Ovary (tissue), 7 donors: ENCODE measurements at regions not wholly inside any gene's neighbourhood (a gene's known extent, or its start where the extent isn't known, plus 50 kb on each side); places are given as distances from the start of the nearest gene placed in this dataset.

Experiments
- DNase-seq, 5 donors: peaks; one replicate each; pipeline ENCODE4 v3.0.0-alpha.2; 2019 to 2020
- H3K27ac ChIP-seq, 2 donors: fragments of 200-600 bp; one replicate each; pipeline versions ENCODE4 v1.5.1 to v1.8.0; 2019 to 2022
- H3K27me3 ChIP-seq: fragments of 200-600 bp; one replicate; pipeline ENCODE4 v1.8.0; 2022
- H3K36me3 ChIP-seq: fragments of 200-600 bp; sonication (generic); one replicate; pipeline ENCODE4 v1.5.1; 2019
- H3K4me1 ChIP-seq: one replicate; pipeline ENCODE4 v1.8.1; 2013; ENCODE audit warnings: mild to moderate bottlenecking, moderate library complexity; ENCODE audit not compliant: insufficient read depth
- H3K4me3 ChIP-seq: fragments of 200-600 bp; sonication (generic); one replicate; pipeline ENCODE4 v1.5.1; 2017
- H3K9me3 ChIP-seq, 2 donors: fragments of 200-600 bp in 1 of 2; sonication (generic) in 1 of 2; one replicate each; pipeline versions ENCODE4 v1.5.1 to v1.8.1; 2013 to 2019; ENCODE audit warnings: mild to moderate bottlenecking in 1 of 2, moderate library complexity in 1 of 2
- CTCF ChIP-seq, 3 donors: fragments of 450-650 bp in 2 of 3; fragments of 200-600 bp in 1 of 3; IDR thresholded peaks; one replicate each; pipeline versions ENCODE4 v1.5.1 to v1.8.0; 2016 to 2022; ENCODE audit warnings: antibody characterized with exemption in 3 of 3, mild to moderate bottlenecking in 1 of 3
- EP300 ChIP-seq: sonication (generic); formaldehyde crosslinking; IDR thresholded peaks from one replicate; pipeline ENCODE4 v1.6.1; 2017; ENCODE audit warnings: antibody characterized with exemption
- POLR2A ChIP-seq: fragments of 450-650 bp; IDR thresholded peaks from one replicate; pipeline ENCODE4 v1.6.1; 2017; ENCODE audit warnings: antibody characterized with exemption, mild to moderate bottlenecking, moderate library complexity
- WGBS, 3 donors: extraction: QIAGEN DNeasy Blood & Tissue Kit in 1 of 3; methylation state at CpG; one replicate each; pipeline versions ENCODE4 v1.1.5 to v1.1.7; 2013 to 2017; 5-methylcytosine and 5-hydroxymethylcytosine counted together
- intact Hi-C, 4 donors: fragments of 100-400 bp; cut with DNase I; formaldehyde crosslinking; loops; one replicate each; pipeline versions ENCODE4 v1.11.0 to v1.15.1; 2022 to 2023
- donor health status: DM: no; HTN: no; CAD: no; lungs with moderate emphysema.
- donor health status: DM: no; HTN: no; CAD: no.
- donor health status: Bipolar disorder and iron deficiency.
- donor health status: DM: no; HTN: no; CAD: no.
- donor health status: DM: yes; HTN: yes; CAD: no.

DNA sequence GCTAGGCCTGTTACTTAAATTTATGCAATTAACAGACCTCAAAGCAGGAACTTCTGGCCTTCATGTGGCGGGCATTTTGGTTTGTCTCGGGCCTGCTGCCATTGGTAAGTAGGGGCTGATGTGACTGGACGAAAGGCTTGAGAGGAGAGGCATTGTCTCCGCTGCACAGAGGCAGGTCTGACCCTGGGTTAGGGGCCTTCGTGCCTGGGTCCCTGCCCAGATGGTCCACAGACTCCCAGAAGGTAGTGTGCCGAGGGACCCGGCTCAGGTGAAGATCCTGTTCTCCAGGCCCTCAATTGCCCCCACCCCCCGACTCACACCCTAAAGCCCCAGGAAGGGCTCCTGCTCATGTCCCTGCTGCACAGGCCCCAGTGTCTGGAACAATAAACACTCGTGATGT, 764.9 kb downstream of the TMEM182 start:
- Histone ChIP-seq H3K4me1 (no peaks in the 10 kb centered on the region), H3K36me3 (no peaks in the 10 kb centered on the region), H3K9me3 (no peaks in the 10 kb centered on the region), H3K27me3 (no peaks in the 10 kb centered on the region), H3K27ac (no peak overlapping the region), H3K4me3 (no peak overlapping the region)
- WGBS, 3 donors, result 69 to 83% (median 77%) methylated on average over 9 of the region's 9 CpGs
- DNase-seq, result peak in 1 of 5 donors; percentile 3
- TF ChIP-seq POLR2A (no peak), CTCF (IDR thresholded peaks at IDR 0.05) (no peak), EP300 (no peak)
- intact Hi-C loops, result no loop called here

DNA sequence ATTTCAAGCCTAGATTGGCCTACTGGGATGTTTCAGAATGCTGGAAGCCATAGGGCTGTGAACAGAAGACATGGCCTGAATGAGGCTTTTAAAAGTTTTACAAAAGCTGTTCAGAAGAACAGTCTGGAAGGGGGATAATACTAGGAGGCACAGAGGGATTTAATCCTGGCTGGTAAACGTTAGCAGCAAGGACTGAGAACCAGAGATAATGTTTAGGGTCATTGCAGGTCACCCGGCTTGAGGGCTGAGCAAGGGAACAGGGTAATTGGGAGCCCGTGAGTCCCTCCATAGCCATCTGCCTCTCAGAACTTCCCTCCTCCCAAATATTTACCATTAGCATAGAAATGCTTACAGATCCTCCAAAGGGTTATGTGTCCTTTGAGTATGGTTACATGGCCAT, 765.4 kb downstream of the TMEM182 start:
- WGBS, 3 donors, result 34 to 43% (median 43%) methylated on average over 3 of the region's 3 CpGs
- Histone ChIP-seq H3K36me3 (no peaks in the 10 kb centered on the region), H3K27me3 (no peaks in the 10 kb centered on the region), H3K4me3 (no peak overlapping the region), H3K9me3 (no peaks in the 10 kb centered on the region), H3K27ac (no peak overlapping the region), H3K4me1 (no peaks in the 10 kb centered on the region)
- no peak for TF ChIP-seq CTCF (IDR thresholded peaks at IDR 0.05)
- no peak for TF ChIP-seq POLR2A
- TF ChIP-seq EP300, result no peak
- no peak for DNase-seq
- intact Hi-C loops, result no loop called here

DNA sequence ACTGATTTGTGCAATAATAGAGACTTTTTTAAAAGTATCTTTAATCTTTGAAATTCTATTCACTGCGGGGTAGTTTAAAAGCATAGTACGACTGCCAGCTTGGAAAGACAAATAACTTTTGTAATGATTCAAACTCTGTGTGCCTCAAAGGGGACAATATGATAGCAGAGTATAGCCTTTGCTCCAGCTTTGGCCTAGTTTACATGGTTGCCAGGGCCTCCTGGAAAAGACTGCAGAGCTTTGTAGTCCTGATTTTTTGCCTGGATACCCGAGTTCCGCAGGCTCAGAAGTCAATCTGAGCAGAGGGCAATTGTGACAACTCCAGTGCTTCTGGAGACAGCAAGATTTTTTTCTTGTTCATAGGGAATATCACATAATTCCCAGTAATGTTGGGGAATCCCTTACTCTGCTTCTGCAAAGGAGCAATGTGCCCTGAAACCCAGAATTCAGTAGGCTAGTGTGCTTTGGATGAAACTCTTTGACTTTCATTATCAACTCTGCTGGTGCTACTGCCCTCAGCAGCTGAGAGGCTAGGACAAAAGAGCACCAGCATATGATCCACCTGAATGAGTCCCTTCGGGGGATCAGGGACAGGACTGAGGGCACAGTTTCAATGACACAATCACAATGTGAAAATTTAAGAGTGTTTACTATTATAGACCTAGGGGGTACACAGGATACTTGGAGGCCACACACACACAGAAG, 768.1 kb downstream of the TMEM182 start:
- Histone ChIP-seq H3K4me1 (no peaks in the 10 kb centered on the region), H3K27ac (no peak overlapping the region), H3K9me3 (no peaks in the 10 kb centered on the region), H3K36me3 (no peaks in the 10 kb centered on the region), H3K27me3 (no peaks in the 10 kb centered on the region), H3K4me3 (no peak overlapping the region)
- TF ChIP-seq EP300 (no peak), POLR2A (no peak), CTCF (IDR thresholded peaks at IDR 0.05) (no peak)
- whole genome bisulfite sequencing, 3 donors, result 73 to 83% (median 80%) methylated on average over 5 of the region's 5 CpGs
- intact Hi-C loops, result loop anchor here in 1 of 4 donors (10.0 kb wide), 1 partner anchor 45 kb away; no protein-coding TSS in a partner anchor
- no peak for DNase-seq

GRCh38 chr2:103552775-103553174, 790.9 kb downstream of the TMEM182 start:
- intact Hi-C loops, result no loop called here
- Histone ChIP-seq H3K4me3 (no peak overlapping the region), H3K27ac (no peak overlapping the region), H3K27me3 (no peaks in the 10 kb centered on the region), H3K4me1 (no peaks in the 10 kb centered on the region), H3K9me3 (no peaks in the 10 kb centered on the region), H3K36me3 (no peaks in the 10 kb centered on the region)
- DNase-seq, result no peak
- 71 to 87% (median 77%) methylated on average over 3 of the region's 3 CpGs for WGBS, 3 donors
- TF ChIP-seq CTCF (IDR thresholded peaks at IDR 0.05) (no peak), EP300 (no peak), POLR2A (no peak)
